GM12873 (cell line): ENCODE measurements at regions not wholly inside any gene's neighbourhood (a gene's known extent, or its start where the extent isn't known, plus 50 kb on each side); places are given as distances from the start of the nearest gene placed in this dataset.

Experiments used
- CTCF ChIP-seq: IDR thresholded peaks from 2 replicates; pipeline ENCODE4 v1.5.1; 2012; ENCODE audit warnings: low read depth, mild to moderate bottlenecking, moderate library complexity, low read length, control low read depth; ENCODE audit not compliant: insufficient read depth; ENCODE audit errors: missing control alignments

- no peak for TF ChIP-seq CTCF
These were observed 240.6 kb upstream of the SEMA3C start for GRCh38 chr7:81159402-81159801.

GRCh38 chr7:81158189-81158588, 239.3 kb upstream of the SEMA3C start:
- TF ChIP-seq CTCF: no peak

- no peak for TF ChIP-seq CTCF
These were observed 237.0 kb upstream of the SEMA3C start for GRCh38 chr7:81155654-81156373.

- no peak for TF ChIP-seq CTCF
These were observed 235.7 kb upstream of the SEMA3C start for GRCh38 chr7:81154565-81154964.

- TF ChIP-seq CTCF: no peak
These were observed 232.1 kb upstream of the SEMA3C start for GRCh38 chr7:81150951-81151361.

- no peak for TF ChIP-seq CTCF
These were observed 225.0 kb upstream of the SEMA3C start for GRCh38 chr7:81143856-81144255.

GRCh38 chr7:81140775-81141174, 221.9 kb upstream of the SEMA3C start:
- no peak for TF ChIP-seq CTCF
